ENCODE measurements at regions not wholly inside any gene's neighbourhood (a gene's known extent, or its start where the extent isn't known, plus 50 kb on each side); places are given as distances from the start of the nearest gene placed in this dataset.
A peak's percentile ranks its signal among the peaks of the same experiment; 100 is the strongest.
"Not testable (repeated sequence)": the region's sequence is repeated elsewhere in the genome, so short reads cannot be mapped to it uniquely, and the experiment has no call there.

DNA sequence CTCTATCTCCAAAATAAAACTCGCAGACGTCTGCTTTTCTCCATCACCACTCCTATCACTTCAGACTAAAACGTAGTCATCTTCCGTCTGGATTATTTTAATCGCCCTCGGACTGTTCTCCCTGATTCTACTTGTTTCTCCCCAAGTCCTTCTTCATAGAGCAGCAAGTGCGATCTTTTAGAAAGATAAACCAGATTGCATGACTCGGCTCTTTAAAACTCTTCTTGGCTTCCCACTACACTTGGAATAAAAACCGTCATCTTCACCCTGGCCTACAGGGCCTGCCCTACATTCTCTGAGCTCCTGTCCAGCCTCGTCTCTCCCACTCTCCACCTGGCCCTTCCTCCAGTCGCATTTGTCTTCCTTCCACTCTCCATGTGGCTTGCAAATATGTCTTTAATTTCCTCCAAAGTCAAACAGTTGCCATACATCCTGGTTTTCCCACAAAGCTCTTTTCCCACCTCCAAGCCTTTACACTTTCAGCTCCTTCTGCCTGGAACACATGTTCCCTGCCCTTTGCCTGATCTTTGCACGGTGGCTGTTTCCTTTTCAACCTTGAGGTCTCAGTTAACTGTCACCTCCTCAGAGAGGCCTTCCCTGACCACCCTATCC is 70.5 kb upstream of the DHX40 start:
- no peak for DNase-seq (ENCODE audit: low spot score)

DNA sequence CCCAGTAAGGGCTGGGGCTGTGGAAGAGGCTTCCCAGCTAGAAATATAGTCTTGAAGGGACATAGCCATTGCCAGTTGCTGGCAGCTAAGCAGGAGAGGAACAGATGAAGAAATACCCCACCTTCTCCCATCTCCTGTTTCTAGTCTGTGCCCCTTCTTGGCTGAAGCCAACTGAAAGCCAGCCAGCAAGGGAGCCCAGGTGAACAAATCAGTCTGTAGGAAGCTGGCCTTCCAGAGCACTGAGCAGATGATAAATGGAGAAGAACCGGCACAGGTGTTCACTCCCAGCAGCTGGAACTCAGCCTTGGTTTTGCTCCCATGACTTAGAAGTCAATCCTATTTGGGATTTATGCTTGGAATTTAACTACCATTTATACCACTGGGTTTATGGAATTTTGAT is 69.2 kb upstream of the DHX40 start:
- no peak for DNase-seq (ENCODE audit: low spot score)

DNA sequence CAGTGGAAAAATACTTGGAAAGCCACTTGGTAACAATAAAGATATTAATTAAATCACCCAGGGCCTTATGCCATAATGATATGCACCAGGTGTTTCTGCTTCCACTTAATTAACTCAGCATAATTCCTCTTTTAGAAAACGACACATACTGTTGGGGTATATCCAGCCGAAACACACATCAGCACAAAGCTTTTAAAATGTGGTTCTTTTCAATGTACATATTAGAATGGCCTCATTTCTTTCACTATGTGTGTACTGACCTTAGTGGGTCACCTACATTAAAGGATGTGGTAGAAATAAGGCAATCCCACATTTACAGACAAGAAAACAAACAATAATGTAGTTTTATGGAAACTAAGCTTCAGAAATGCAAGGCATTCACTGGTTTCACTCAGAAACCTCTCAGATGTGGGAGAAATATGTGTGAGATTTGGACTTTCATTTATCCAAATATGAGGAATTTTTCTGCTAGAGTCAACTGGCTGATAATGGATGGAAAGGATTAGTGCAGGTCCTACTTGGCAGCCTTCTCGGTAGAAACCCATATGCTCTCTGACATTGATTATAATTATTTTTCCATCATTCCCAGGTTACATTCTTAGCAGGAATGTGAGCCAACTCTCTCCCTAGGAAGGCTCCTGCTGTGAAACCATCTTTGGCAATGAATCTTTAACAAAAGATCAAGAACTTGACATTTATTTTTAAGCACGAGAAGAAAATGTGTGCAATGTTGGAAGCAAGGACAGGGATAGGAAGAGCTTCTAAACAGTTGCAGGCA is 66.7 kb upstream of the DHX40 start:
- no peak for DNase-seq (ENCODE audit: low spot score)

DNA sequence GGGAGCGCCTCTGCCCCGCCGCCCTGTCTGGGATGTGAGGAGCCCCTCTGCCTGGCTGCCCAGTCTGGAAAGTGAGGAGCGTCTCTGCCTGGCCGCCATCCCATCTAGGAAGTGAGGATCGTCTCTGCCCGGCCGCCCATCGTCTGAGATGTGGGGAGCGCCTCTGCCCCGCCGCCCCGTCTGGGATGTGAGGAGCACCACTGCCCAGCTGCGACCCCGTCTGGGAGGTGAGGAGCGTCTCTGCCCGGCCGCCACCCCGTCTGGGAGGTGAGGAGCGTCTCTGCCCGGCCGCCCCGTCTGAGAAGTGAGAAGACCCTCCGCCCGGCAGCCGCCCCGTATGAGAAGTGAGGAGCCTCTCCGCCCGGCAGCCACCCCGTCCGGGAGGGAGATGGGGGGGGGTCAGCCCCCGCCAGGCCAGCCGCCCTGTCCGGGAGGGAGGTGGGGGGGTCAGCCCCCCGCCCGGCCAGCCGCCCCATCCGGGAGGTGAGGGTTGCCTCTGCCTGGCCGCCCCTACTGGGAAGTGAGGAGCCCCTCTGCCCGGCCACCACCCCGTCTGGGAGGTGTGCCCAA is 65.2 kb upstream of the DHX40 start:
- not testable (repeated sequence) for DNase-seq (ENCODE audit: low spot score)

DNA sequence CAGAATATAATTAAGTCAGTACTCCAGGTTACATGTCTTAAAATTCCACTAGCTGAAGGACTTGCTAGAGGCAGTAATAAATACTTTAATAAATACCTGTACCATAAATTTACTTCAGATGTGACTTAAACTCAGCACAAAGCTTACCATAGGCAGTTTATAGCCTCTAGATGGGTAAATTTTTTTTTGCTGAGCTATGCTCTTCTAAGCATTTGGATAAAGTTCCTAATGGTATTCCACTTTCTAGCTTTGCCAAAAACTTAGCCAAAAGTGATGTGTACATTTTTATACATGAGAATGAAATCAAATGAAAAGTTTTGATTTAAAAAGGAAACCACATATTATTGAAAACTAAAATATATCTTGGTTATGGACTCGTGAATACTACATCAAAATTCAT is 63.7 kb upstream of the DHX40 start:
- no peak for DNase-seq (ENCODE audit: low spot score)

DNA sequence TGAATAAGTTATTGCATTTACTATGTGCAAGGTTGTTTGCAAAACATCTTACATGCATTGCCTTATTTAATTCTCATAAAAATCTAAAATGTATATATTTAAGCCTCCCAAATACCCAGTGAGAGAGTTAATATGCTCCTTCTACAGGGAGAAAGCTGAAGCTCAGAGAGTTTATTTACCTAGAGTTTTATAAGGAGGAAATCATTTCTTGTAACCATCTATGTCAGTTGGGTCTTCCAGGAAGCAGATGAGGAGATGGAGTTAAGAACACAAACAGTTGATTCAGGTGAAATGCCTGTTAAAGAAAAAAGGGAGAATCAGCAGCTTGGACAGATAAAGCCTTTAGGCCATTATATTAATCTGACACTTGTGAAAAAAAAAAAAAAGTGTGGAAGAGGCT is 62.6 kb upstream of the DHX40 start:
- DNase-seq (ENCODE audit: low spot score) = no peak

DNA sequence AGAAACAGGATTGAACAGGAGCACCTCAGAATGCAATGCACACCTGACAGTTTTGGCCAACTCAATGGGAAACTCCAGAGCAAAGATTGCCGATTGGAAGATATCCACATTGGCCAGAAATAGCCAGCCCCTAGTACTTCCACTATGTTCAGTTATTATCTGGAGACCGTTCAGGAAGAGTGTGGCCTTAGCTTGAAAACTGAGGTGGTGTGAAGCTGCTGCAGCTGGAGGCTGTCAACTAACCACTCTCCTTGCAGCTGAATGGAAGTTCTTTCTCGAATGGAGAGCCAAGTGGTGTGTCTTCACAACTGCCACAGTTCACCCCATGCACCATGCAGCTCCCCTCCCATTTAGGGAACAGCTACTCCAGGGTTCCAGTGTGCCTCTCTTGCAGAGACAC is 61.9 kb upstream of the DHX40 start:
- no peak for DNase-seq (ENCODE audit: low spot score)

DNA sequence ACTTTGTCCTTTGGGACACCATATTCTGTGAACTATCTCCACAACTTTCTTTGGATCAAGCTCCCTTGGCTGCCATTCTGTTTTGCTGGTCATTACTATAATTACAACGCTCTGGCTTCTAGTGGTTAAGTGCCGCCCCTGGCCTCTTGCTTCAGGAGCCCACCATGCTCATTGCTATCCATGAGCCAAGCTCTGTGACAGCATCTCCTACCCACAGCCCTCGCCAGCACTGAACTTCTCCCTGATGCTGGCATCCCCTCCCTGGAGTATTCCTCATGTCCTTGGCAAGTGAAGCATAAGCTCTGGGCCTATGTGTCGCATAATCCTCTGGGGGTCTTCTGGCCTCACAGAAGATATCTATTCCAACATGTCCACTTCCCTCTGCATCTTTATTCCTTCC is 60.6 kb upstream of the DHX40 start:
- DNase-seq (ENCODE audit: low spot score) = no peak

DNA sequence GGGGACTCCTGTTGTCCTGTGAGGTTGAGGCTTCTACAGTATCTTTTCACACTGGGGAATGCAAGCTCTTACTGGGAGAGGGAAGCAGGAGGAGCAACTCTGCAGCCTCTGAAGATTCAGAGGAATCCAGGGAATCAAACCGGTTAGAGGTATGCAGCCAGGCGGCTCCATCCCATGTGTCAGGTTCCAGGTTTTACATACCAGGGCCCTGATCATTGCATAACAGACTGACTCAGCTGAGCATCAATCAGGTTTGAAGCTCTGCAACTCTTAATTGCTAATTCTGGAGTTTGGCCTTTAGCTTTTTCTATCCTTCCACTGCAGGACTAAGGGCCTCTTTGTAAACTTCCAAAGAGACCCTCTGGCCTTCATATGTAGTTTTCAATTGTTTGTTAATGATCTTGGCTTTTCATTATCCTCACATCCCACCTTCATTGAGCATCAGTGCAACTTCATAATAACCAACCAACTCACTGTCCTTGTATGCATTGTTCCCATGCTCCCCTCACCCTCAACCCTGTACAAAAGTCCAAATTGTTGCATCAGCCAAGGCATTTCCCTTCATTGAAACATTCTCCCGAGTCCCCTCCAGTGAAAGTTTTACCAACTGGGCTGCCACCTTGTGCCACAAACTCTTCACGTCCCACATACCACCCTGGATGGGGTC is 59.7 kb upstream of the DHX40 start:
- DNase-seq (ENCODE audit: low spot score) = peak; percentile 19

DNA sequence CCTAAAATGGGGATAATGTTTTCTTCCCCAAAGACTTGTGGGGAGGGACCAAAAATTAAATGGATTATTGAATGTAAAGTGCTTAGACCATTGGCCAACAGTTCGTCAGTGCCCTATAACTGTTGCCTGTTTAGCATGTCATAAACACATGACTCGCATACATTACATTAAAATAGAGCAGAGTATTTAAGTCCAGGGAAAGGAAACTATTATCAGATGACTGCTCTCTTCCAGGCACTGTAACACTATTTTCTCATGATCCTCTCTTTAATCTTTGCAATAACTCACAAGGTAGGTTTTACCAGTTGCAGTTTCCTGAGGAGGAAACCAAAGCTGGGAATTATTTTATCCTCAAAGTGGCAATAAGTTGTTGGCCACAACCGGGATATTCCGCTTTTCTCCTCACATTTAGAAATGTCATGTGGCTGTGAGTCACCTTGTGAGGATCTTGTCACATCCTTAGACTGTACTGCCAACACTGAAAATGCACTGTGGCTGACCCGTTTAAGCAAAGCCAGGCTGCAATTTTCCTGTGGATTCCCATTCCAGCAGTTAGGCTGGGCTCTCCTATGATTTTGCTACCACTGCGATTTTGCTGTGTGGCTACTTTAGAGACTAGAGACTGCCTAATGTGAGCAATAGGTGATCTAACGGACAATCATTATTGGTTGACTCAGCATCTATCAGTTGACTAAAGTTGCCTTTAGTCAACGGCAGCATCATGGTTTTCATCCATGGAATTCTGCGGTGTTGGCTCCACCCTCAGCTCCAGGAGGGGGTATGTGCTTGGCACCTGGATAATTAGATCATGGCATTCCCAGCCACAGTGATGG is 58.3 kb upstream of the DHX40 start:
- DNase-seq (ENCODE audit: low spot score) = peak; percentile 19

DNA sequence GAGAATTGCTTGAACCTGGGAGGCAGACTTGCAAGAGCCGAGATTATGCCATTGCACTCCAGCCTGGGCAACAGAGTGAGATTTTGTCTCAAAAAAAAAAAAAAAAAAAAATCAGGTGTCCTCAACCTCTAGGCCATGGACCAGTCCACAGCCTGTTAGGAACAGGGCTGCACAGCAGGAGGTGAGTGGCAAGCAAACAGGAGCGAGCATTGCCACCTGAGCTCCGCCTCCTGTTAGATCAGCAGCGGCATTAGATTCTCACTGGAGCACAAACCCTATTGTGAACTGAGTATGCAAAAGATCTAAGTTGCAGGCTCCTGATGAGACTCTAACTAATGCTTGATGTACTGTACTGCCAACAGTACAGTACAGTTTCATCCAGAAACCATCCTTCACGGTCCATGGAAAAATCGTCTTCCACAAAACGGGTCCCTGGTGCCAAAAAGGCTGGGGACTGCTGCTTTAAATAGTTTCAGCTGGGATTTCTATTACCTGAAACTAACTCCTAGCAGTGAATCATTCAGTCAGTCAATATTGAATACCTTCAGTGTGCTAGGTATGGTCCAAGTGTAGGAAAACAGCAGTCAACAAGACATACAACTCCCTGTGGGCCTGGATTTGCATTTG is 56.3 kb upstream of the DHX40 start:
- no peak for DNase-seq (ENCODE audit: low spot score)

DNA sequence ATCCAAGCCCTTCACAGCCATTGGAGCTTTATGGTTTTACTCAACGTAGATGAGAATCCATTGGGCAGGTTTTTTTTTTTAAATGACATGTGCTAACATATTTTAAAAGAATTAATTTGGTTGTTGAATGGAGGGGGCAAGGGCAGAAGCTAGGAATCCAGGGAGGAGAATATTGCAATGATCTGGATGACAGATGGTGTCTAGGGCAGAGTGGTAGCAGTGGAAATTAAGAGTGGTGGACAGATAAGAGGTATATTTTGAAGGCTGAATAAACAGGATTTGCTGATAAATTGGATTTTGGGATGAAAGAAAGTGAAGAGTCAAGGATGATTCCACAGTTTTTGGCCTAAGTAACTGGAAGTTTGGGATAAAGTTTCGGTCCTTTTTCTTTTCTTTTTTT is 54.8 kb upstream of the DHX40 start:
- DNase-seq (ENCODE audit: low spot score) = no peak

DNA sequence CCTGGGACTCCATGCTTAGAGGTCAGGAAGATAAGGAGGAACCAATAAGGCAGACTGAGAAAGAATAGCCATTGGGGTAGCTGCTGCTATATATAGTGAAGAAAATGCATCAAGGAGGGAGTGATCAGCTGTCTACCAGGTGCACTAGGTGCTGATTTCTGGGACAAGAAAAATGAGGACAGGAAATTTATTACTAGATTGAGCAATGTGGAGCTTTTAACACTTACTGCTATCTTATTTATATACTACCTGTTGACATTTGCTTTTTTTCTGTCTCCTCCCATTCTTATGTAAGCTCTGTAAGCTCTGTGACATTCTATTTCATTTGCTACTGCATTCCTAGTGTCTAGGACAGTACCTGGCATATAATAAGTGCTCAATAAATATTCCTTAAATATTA is 53.7 kb upstream of the DHX40 start:
- DNase-seq (ENCODE audit: low spot score) = no peak

DNA sequence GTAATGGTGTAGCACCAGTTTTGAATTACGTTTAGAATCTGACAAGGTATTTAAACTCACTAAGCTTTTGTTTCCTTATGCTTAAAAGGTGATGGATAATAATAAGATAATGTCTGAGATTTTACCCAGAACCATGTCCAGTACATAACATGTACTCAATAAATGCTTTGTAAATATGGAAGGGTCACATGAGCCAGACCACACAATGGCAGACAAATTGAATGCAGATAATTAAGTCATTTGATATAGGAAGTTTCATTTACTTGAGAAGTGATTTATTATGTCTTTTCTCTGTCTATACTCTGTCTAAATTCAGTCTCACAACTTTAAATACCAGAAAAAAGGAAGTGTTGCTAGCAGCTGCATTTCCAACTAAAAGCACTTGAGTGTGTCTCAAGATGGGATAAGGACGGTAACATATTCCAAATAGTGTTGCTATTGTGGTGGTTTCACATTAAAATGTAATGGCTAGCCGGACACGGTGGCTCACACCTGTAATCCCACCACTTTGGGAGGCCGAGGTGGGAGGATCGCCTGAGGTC is 52.5 kb upstream of the DHX40 start:
- DNase-seq (ENCODE audit: low spot score) = no peak

DNA sequence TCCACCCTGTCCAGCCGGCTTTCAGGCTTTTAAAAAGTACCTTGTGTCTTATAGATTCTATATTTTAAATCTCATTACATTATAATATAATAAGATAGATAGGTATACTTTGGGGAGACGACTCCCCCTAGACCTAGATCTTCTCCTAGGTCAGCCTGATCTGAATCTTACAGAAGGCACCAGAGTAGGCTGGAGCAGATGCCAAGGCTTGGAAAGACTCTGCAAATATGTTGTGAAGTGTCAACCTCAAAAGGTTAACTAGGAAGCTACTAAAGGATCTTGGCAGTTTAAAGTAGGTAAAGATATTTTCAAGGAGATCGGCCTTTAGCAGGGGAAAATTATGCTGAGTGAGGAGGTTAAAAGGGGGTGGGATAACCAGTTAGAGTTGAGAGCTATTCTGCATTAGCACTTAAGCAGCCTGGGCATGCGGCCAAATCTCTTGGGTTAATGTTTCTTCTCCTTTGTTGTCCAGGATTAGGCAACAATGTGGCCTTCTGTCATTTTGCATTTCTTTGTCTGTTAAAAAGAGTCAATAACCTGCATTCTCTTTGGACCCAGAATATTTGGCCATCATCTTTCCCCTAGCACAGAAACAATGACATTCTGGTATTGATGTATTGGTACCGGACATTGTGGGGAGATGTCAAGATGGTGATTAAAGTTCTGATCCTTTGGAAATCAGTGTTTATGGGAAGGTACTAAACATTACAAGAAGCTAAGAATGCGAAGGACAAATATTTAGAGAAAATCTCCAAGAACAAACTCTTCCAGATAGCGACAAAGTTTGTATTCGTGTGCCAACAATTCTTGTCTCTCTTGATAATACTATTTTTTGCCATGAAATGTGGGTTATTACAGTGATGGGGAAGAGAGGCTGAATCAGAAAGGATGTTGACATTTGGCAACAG is 51.2 kb upstream of the DHX40 start:
- peak; percentile 33 for DNase-seq (ENCODE audit: low spot score)
